Nephron progenitor cell (in vitro differentiated cells): ENCODE measurements at regions not wholly inside any gene's neighbourhood (a gene's known extent, or its start where the extent isn't known, plus 50 kb on each side); places are given as distances from the start of the nearest gene placed in this dataset.

Experiments used
- DNase-seq: peaks from one replicate; pipeline ENCODE4 v3.0.0; 2021
- H3K27ac Mint-ChIP-seq: 2 replicates; pipeline ENCODE4 v1.8.0; 2021; ENCODE audit warnings: mild to moderate bottlenecking, moderate library complexity, mixed read lengths
- H3K27me3 Mint-ChIP-seq: 2 replicates; pipeline ENCODE4 v1.8.0; 2021; ENCODE audit warnings: mild to moderate bottlenecking, low read depth, mixed read lengths; ENCODE audit not compliant: poor library complexity
- H3K36me3 Mint-ChIP-seq: 2 replicates; pipeline ENCODE4 v1.8.0; 2021; ENCODE audit warnings: low read depth, mixed read lengths
- H3K4me1 Mint-ChIP-seq: 2 replicates; pipeline ENCODE4 v1.8.0; 2021; ENCODE audit warnings: mixed read lengths
- H3K4me3 Mint-ChIP-seq: 2 replicates; pipeline ENCODE4 v1.8.0; 2021; ENCODE audit warnings: mild to moderate bottlenecking, moderate library complexity, mixed read lengths
- H3K9me3 Mint-ChIP-seq: 2 replicates; pipeline ENCODE4 v1.8.0; 2021; ENCODE audit warnings: mild to moderate bottlenecking, moderate library complexity, mixed read lengths
- TF ChIP-seq, protein P1 (sequence below): fragments of 200-600 bp; sonication (generic); IDR thresholded peaks from 2 replicates; pipeline ENCODE4 v1.5.0; 2021; ENCODE audit warnings: antibody characterized with exemption

DNA sequence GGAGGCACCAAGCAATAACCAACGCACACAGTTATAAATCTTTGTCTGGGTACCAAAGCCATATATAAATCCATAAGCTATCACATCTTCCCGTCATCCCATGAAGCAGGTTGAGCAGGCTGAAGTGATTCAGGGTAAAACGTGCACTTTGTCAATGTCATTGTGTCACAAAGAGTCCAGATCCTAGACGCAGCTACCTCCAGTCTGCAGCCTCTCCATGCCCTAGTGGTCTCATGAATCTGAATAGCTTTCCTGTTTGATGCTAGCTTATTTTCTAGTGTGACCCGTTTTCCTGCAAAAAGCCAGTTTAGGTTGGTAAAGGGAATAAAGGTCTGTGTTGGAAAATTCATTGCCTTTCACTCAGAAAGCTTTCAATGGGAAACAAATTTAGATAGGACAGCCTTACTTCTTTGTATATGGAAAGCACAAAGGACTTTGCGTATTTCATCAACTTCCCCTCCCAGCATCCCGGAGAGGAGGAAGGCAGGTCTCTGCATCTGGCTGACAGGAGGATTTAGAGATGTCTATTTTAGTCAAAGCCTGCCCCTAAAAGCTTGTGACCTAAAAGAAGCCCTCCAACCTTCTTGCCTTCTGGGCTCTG lies 222.3 kb upstream of the ARL4C start:
- Mint-ChIP-seq H3K4me3 (no peak overlapping the region), H3K27me3 (peaks cover 9% of the 10 kb centered on the region), H3K4me1 (peaks cover 36% of the 10 kb centered on the region), H3K9me3 (no peaks in the 10 kb centered on the region), H3K36me3 (no peaks in the 10 kb centered on the region), H3K27ac (peak overlapping the region; percentile 27)
- TF ChIP-seq, protein P1, sequence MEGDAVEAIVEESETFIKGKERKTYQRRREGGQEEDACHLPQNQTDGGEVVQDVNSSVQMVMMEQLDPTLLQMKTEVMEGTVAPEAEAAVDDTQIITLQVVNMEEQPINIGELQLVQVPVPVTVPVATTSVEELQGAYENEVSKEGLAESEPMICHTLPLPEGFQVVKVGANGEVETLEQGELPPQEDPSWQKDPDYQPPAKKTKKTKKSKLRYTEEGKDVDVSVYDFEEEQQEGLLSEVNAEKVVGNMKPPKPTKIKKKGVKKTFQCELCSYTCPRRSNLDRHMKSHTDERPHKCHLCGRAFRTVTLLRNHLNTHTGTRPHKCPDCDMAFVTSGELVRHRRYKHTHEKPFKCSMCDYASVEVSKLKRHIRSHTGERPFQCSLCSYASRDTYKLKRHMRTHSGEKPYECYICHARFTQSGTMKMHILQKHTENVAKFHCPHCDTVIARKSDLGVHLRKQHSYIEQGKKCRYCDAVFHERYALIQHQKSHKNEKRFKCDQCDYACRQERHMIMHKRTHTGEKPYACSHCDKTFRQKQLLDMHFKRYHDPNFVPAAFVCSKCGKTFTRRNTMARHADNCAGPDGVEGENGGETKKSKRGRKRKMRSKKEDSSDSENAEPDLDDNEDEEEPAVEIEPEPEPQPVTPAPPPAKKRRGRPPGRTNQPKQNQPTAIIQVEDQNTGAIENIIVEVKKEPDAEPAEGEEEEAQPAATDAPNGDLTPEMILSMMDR, result no peak
- DNase-seq, result no peak

- DNase-seq, result no peak
- H3K27me3 Mint-ChIP-seq, result peaks cover 23% of the 10 kb centered on the region
- no peak overlapping the region for H3K4me3 Mint-ChIP-seq
- TF ChIP-seq, protein P1, result no peak
- H3K4me1 Mint-ChIP-seq, result peaks cover 32% of the 10 kb centered on the region
- no peak overlapping the region for H3K27ac Mint-ChIP-seq
- no peaks in the 10 kb centered on the region for H3K9me3 Mint-ChIP-seq
- H3K36me3 Mint-ChIP-seq, result no peaks in the 10 kb centered on the region
These were observed 219.4 kb upstream of the ARL4C start for GRCh38 chr2:234716271-234716670.

DNA sequence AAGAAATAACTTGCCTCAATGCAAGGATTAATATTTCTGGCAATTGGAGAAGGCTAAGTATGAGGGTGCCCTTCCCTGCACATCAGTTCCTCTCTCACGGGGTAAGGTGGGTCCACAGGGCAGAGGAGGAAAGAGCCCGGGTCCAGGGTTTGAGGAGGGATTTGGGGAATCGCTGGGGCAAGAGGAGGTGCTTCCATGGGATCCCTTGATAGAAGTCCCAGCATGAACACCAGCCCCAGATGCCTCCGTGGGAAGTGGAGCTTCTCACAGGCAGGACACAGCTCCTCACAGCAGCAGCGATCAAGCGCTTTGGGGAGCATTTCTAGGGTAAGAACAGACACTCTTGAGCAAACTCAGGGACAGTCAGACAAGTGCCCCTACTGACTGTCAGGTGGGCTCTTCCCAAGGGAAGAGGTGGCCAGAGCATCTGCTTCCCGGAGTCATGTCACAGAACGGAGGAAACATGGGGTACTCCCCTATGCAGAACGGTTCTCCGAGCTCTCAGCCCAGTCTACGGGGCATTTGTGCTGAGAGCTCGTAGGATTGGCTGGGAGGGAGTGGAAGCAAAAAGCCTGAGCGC lies 218.9 kb upstream of the ARL4C start:
- H3K27me3 Mint-ChIP-seq, result peaks cover 23% of the 10 kb centered on the region
- no peak overlapping the region for H3K4me3 Mint-ChIP-seq
- peaks cover 35% of the 10 kb centered on the region for H3K4me1 Mint-ChIP-seq
- no peak for DNase-seq
- H3K36me3 Mint-ChIP-seq, result no peaks in the 10 kb centered on the region
- no peaks in the 10 kb centered on the region for H3K9me3 Mint-ChIP-seq
- TF ChIP-seq, protein P1, result no peak
- no peak overlapping the region for H3K27ac Mint-ChIP-seq

DNA sequence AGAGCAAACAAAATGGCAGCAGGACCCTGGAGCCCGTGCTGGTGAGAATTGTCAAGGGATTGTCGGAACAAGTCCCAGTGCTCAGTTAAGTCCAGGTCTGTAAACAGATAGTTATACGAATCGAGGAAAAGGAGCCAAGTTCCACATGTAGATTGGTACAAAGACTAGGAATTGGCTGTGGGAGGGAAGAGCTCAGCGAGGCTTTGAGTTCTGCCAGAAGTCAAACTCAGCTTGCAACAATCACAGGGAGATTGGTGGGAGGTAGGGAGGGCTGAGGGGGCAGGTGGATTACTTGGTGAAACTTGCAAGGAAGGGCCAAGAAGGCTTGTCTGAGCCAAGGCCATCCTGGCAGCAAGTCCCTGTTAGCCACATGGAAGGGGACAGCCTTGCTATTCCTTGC lies 217.8 kb upstream of the ARL4C start:
- no peaks in the 10 kb centered on the region for H3K36me3 Mint-ChIP-seq
- TF ChIP-seq, protein P1, result no peak
- no peaks in the 10 kb centered on the region for H3K9me3 Mint-ChIP-seq
- H3K27ac Mint-ChIP-seq, result no peak overlapping the region
- H3K27me3 Mint-ChIP-seq, result peaks cover 23% of the 10 kb centered on the region
- no peak overlapping the region for H3K4me3 Mint-ChIP-seq
- DNase-seq, result no peak
- H3K4me1 Mint-ChIP-seq, result peaks cover 39% of the 10 kb centered on the region

GRCh38 chr2:234712421-234712935 lies 215.6 kb upstream of the ARL4C start:
- no peaks in the 10 kb centered on the region for H3K9me3 Mint-ChIP-seq
- H3K4me1 Mint-ChIP-seq, result peaks cover 39% of the 10 kb centered on the region
- TF ChIP-seq, protein P1, result no peak
- H3K36me3 Mint-ChIP-seq, result no peaks in the 10 kb centered on the region
- H3K27me3 Mint-ChIP-seq, result peaks cover 23% of the 10 kb centered on the region
- no peak overlapping the region for H3K4me3 Mint-ChIP-seq
- no peak overlapping the region for H3K27ac Mint-ChIP-seq
- DNase-seq, result no peak

GRCh38 chr2:234711308-234711707 lies 214.4 kb upstream of the ARL4C start:
- Mint-ChIP-seq H3K36me3 (no peaks in the 10 kb centered on the region), H3K27me3 (peaks cover 23% of the 10 kb centered on the region), H3K4me1 (peaks cover 32% of the 10 kb centered on the region), H3K9me3 (no peaks in the 10 kb centered on the region), H3K4me3 (no peak overlapping the region), H3K27ac (no peak overlapping the region)
- TF ChIP-seq, protein P1, result no peak
- DNase-seq, result no peak
